Hepatocyte (in vitro differentiated cells): ENCODE measurements at regions not wholly inside any gene's neighbourhood (a gene's known extent, or its start where the extent isn't known, plus 50 kb on each side); places are given as distances from the start of the nearest gene placed in this dataset.
"Not testable (repeated sequence)": the region's sequence is repeated elsewhere in the genome, so short reads cannot be mapped to it uniquely, and the experiment has no call there.

Source experiments
- DNase-seq: peaks from one replicate; pipeline ENCODE4 v3.0.0-alpha.2; 2016; ENCODE audit warnings: low spot score
- H2AFZ ChIP-seq: fragments of 200-600 bp; sonication (generic); 2 replicates; pipeline ENCODE4 v1.6.0; 2016; ENCODE audit warnings: antibody characterized with exemption, mild to moderate bottlenecking
- H3K27ac ChIP-seq: fragments of 200-600 bp; sonication (generic); 2 replicates; pipeline ENCODE4 v1.5.1; 2016; ENCODE audit warnings: mild to moderate bottlenecking
- H3K27me3 ChIP-seq: fragments of 200-600 bp; sonication (generic); 2 replicates; pipeline ENCODE4 v1.6.1; 2016
- H3K36me3 ChIP-seq: fragments of 200-600 bp; sonication (generic); replicated peaks from 2 replicates; pipeline ENCODE4 v1.5.1; 2016; ENCODE audit warnings: low read depth; ENCODE audit not compliant: insufficient read depth
- H3K4me1 ChIP-seq: fragments of 200-600 bp; sonication (generic); 2 replicates; pipeline ENCODE4 v1.5.1; 2016; ENCODE audit warnings: mild to moderate bottlenecking, moderate library complexity; ENCODE audit not compliant: insufficient read depth
- H3K4me2 ChIP-seq: fragments of 200-600 bp; sonication (generic); 2 replicates; pipeline ENCODE4 v1.6.0; 2016
- H3K4me3 ChIP-seq: fragments of 200-600 bp; sonication (generic); 2 replicates; pipeline ENCODE4 v1.5.1; 2016; ENCODE audit warnings: mild to moderate bottlenecking
- H3K79me2 ChIP-seq: fragments of 200-600 bp; sonication (generic); 2 replicates; pipeline ENCODE4 v1.6.0; 2017; ENCODE audit warnings: mild to moderate bottlenecking
- H3K9me2 ChIP-seq: fragments of 200-600 bp; sonication (generic); replicated peaks from 2 replicates; pipeline ENCODE4 v1.6.0; 2017; ENCODE audit warnings: mild to moderate bottlenecking; ENCODE audit not compliant: insufficient read depth
- H3K9me3 ChIP-seq: fragments of 200-600 bp; sonication (generic); 2 replicates; pipeline ENCODE4 v1.5.1; 2016; ENCODE audit warnings: low read depth, mild to moderate bottlenecking
- H4K20me1 ChIP-seq: fragments of 200-600 bp; sonication (generic); 2 replicates; pipeline ENCODE4 v1.6.0; 2016; ENCODE audit warnings: mild to moderate bottlenecking; ENCODE audit not compliant: insufficient read depth, poor library complexity, severe bottlenecking
- CTCF ChIP-seq: fragments of 200-600 bp; sonication (generic); IDR thresholded peaks from 2 replicates; pipeline ENCODE4 v1.5.1; 2016; ENCODE audit warnings: antibody characterized with exemption, mild to moderate bottlenecking; ENCODE audit not compliant: poor library complexity
- EZH2 ChIP-seq: fragments of 200-600 bp; sonication (generic); IDR thresholded peaks from 2 replicates; pipeline ENCODE4 v1.6.1; 2016; ENCODE audit warnings: antibody characterized with exemption, mild to moderate bottlenecking, borderline replicate concordance
- EZH2phosphoT487 ChIP-seq: fragments of 200-600 bp; sonication (generic); IDR thresholded peaks from one replicate; pipeline ENCODE4 v1.6.1; 2018; ENCODE audit warnings: antibody characterized with exemption, mild to moderate bottlenecking, low read depth, moderate library complexity; ENCODE audit not compliant: unreplicated experiment, severe bottlenecking
- WGBS: methylation state at CpG from one replicate; pipeline ENCODE4 v1.1.6; 2016; ENCODE audit warnings: low lambda C conversion rate; ENCODE audit errors: missing lambda C conversion rate; 5-methylcytosine and 5-hydroxymethylcytosine counted together

GRCh38 chr6:160883999-160884398 is 107.6 kb upstream of the MAP3K4 start:
- 78% methylated on average over 4 of the region's 4 CpGs for WGBS
- Histone ChIP-seq H3K36me3 (no peaks in the 10 kb centered on the region), H3K79me2 (no peaks in the 10 kb centered on the region), H2AFZ (no peak overlapping the region), H4K20me1 (no peaks in the 10 kb centered on the region), H3K9me3 (no peaks in the 10 kb centered on the region), H3K4me3 (no peak overlapping the region), H3K27ac (no peak overlapping the region), H3K4me1 (no peaks in the 10 kb centered on the region), H3K27me3 (no peaks in the 10 kb centered on the region), H3K9me2 (no peaks in the 10 kb centered on the region), H3K4me2 (no peak overlapping the region)
- TF ChIP-seq CTCF (no peak), EZH2 (no peak), EZH2phosphoT487 (no peak)
- DNase-seq = no peak

- not testable (repeated sequence) for H4K20me1 ChIP-seq, H3K4me1 ChIP-seq, H3K27me3 ChIP-seq, H3K27ac ChIP-seq, H3K4me2 ChIP-seq, H2AFZ ChIP-seq, H3K9me2 ChIP-seq, H3K4me3 ChIP-seq, H3K36me3 ChIP-seq, H3K79me2 ChIP-seq, DNase-seq, H3K9me3 ChIP-seq
- WGBS = 73% methylated on average over 1 of the region's 1 CpG
Observed at GRCh38 chr6:160889148-160889547, 102.4 kb upstream of the MAP3K4 start.

- TF ChIP-seq CTCF (no peak), EZH2phosphoT487 (no peak), EZH2 (no peak)
- no peaks in the 10 kb centered on the region for H3K9me2 ChIP-seq
- no peak for DNase-seq
- H3K27me3 ChIP-seq = no peaks in the 10 kb centered on the region
- H3K9me3 ChIP-seq = no peaks in the 10 kb centered on the region
- H4K20me1 ChIP-seq = no peaks in the 10 kb centered on the region
- no peak overlapping the region for H3K4me2 ChIP-seq
- H3K4me1 ChIP-seq = no peaks in the 10 kb centered on the region
- no peaks in the 10 kb centered on the region for H3K36me3 ChIP-seq
- WGBS = 94% methylated on average over 2 of the region's 2 CpGs
- H3K79me2 ChIP-seq = no peaks in the 10 kb centered on the region
- H3K27ac ChIP-seq = no peak overlapping the region
- no peak overlapping the region for H3K4me3 ChIP-seq
- no peak overlapping the region for H2AFZ ChIP-seq
Observed at GRCh38 chr6:160891690-160892089, 99.9 kb upstream of the MAP3K4 start.

GRCh38 chr6:160895562-160895961 is 96.0 kb upstream of the MAP3K4 start:
- Histone ChIP-seq H4K20me1 (no peaks in the 10 kb centered on the region), H3K27ac (no peak overlapping the region), H3K79me2 (no peaks in the 10 kb centered on the region), H3K9me2 (no peaks in the 10 kb centered on the region), H3K4me3 (no peak overlapping the region), H3K9me3 (no peaks in the 10 kb centered on the region), H3K27me3 (no peaks in the 10 kb centered on the region), H3K36me3 (no peaks in the 10 kb centered on the region), H3K4me2 (no peak overlapping the region), H2AFZ (no peak overlapping the region), H3K4me1 (peaks cover 13% of the 10 kb centered on the region)
- TF ChIP-seq EZH2 (no peak), EZH2phosphoT487 (no peak), CTCF (no peak)
- DNase-seq = no peak
